ENCODE measurements at regions not wholly inside any gene's neighbourhood (a gene's known extent, or its start where the extent isn't known, plus 50 kb on each side); places are given as distances from the start of the nearest gene placed in this dataset.

DNA sequence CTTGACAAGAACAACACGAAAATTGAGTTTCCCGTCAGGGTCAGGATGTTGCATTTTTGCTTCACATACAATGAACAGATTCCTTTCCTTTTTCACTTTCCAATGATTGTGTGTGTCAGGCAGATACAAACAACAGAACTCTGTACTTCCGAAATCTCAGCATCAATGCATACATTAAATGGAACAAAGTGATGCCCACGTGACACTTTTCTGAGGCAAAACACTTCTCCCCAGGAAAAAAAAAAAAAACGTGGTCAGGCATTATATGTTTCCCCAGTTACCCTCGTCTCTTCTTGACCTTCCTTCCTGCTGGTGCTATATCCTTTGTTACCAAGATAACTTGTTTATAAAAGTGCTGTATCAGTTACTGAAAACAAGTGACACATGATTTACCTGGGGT is 181.8 kb downstream of the ZNF281 start:
- TF ChIP-seq, protein P1, sequence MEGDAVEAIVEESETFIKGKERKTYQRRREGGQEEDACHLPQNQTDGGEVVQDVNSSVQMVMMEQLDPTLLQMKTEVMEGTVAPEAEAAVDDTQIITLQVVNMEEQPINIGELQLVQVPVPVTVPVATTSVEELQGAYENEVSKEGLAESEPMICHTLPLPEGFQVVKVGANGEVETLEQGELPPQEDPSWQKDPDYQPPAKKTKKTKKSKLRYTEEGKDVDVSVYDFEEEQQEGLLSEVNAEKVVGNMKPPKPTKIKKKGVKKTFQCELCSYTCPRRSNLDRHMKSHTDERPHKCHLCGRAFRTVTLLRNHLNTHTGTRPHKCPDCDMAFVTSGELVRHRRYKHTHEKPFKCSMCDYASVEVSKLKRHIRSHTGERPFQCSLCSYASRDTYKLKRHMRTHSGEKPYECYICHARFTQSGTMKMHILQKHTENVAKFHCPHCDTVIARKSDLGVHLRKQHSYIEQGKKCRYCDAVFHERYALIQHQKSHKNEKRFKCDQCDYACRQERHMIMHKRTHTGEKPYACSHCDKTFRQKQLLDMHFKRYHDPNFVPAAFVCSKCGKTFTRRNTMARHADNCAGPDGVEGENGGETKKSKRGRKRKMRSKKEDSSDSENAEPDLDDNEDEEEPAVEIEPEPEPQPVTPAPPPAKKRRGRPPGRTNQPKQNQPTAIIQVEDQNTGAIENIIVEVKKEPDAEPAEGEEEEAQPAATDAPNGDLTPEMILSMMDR (IDR thresholded peaks at IDR 0.05) = no peak
- TF ChIP-seq POLR2A (IDR thresholded peaks at IDR 0.05) = no peak
